GM04503 (cell line): ENCODE measurements at regions not wholly inside any gene's neighbourhood (a gene's known extent, or its start where the extent isn't known, plus 50 kb on each side); places are given as distances from the start of the nearest gene placed in this dataset.

ENCODE experiments used
- DNase-seq: peaks from one replicate; pipeline ENCODE4 v3.0.0-alpha.2; 2012; ENCODE audit warnings: low read depth

GRCh38 chr5:145708169-145708568, 127.0 kb downstream of the PRELID2 start:
- no peak for DNase-seq

DNA sequence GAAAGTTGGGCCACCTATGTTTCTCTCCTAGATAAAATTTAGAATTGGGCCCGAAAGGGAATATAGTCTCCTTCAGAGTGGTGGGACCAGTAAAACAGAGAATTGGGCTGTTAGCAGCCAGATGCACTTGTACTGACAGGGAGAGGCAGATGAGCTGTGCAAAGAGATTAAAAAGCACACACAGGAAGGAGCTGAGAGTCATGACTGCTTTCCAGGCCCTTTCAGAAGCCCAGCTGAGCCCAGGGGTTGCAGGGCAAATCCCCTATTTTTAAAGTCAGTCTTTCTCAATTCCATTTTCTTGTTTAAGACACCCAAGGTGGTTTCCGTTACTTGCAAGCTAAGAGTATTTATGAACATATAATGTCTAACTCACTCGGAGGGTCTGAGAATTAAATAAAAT, 130.4 kb downstream of the PRELID2 start:
- no peak for DNase-seq

- DNase-seq, result no peak
Observed at GRCh38 chr5:145703856-145704255, 131.3 kb downstream of the PRELID2 start.

DNA sequence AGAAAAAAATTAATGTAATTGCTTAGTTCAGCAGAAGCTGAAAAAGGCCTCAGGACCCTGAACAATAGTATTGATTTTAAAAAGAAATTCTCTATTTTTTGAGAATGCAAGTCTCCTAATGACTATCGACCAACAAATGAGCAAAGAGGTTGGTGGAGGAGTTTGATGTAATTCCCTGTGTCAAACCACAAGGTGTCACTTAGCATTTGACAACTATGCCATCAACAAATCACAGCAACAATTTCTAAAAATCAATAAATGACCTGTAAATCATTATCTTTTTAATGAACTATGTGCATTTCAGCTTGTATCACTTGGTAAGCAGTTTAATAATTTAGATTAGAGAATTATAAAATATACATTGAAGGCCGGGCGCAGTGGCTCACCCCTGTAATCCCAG, 133.7 kb downstream of the PRELID2 start:
- DNase-seq, result no peak

DNA sequence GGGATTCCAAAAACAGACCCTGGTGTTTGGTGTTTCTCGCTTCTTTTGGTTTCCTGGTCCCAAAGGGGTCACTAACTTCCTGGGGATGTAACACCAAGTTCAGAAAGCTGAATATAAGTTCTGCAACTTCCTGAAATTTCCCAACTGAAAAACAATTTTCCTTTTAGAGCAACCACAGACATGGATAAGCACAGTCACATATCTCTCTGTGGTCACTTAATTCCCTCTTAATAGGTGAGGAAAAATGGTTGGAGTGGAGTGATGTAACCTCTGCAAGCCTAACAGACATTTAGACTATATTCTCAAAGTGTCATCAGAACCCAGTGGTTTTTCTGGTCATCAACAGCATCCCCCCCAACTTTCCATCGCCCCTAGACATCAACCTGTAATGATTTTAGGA, 135.3 kb downstream of the PRELID2 start:
- DNase-seq, result no peak

DNA sequence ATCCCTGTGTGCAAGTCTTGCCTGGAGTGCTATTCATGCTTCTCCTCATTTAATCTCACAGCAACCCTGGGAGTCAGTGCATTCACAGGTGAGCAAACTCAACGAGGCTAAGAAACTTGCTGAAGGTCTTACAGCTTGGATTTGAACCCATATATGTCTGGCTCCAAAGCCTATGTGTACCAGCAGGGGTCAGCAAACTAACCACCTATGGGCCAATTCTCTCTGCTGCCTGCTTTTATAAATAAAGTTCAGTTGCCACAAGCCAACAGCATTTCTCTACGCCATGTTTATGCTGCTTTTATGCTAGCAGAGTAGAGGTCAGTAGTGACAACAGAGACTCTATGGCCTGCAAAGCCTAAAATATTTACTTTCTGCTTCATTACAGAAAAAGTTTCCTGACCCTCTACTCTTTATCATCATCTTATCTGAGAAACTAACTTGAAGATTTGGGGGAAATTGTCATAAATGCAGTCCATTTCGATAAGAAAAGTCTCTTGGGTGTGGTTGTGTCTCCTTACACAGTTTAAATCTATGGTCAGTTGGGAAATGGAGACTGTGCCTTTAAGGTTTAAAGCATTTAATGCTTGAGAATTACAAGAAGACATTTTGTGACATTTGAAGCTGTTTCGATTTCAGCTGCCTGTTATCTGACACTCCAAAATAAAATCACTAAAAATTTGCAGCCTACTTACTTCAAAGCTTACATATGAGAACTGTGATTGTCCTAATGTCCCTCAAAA, 137.7 kb downstream of the PRELID2 start:
- peak; percentile 4 for DNase-seq

GRCh38 chr5:145689235-145689634, 145.9 kb downstream of the PRELID2 start:
- DNase-seq, result no peak

DNA sequence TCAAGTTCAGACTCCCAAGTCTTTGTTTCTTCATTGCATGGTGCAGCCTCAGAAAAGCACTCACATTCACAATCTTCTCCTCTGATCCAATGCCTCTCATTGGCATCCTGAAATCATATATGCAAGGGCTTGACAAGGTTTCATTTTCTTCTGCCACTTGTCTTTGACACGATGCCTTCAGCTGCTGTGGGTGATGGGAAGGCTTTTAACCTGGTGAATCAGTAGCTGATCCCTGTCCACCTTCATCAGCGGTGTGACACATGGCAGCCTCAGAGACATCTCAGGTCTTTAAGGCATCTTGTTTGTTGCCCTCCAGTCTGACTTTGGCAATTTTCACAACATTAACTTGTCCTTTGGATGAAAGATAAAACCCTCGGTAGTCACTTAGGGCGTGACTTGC, 147.2 kb downstream of the PRELID2 start:
- no peak for DNase-seq

DNA sequence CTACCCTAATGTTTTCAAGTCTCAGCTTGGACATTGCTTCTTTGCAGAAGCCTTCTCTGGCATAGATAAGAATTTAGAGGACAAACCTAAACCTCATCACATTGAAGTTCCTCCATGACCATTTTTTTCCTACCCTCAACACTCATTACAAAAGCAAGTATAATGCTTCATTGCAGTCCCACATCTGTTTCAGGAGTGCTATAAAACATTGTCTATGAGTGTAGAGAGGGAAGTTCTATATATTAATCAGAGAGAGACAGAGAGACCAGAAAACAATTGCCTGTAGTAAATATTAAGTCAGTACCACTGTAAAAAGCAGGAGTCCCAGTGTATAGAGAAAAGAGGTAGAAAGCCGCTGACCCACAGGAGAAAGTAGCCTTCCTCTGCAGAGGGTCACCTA, 149.7 kb downstream of the PRELID2 start:
- no peak for DNase-seq

DNA sequence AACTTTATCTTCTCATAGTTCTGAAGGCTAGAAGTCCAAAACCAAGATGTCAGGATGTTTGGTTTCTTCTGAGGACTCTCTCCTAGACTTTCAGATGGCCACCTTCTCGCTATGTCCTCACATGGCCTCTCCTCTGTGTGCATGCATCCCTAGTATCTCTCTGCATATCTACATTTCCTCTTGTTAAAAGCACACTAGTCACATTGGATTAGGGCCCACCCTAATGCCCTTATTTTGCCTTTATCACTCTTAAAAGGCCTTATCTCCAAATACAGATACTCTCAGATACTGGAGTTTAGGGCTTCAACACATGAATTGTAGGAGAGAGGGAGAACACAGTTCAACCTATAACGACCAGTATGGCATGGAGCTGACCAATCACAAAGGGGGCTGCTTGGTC, 151.7 kb downstream of the PRELID2 start:
- no peak for DNase-seq

DNA sequence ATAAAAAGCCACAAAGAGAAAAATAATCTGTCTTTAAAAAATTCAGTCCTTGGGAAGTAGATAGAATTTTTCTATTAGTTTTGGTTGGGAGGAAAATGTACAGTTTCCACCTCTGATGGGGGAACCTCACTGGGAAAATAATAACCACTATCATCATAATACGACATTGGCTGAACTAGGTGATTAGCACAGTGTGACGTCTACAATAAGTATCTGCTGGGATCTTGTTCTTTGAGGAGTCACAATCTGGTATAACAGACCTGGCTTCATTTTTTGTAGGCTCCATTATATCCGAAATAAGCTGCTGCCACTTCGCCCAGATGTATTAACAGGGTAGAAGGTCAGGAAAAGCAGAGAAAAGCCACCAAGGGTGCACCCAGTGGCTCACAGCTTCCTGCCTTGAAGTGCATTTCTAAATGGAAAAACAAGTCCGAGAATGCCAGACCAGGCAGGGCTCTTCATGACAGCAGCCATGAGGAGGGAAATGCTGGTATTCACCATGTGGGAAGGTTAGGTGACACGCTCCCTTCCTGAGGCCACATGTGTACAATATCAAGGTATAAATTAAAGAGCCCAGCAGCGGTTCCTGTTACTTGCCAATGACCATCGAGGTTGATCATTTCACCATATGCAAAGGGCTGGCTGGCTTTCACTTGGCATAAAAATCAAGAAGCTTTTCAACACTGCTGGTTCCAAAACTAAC, 152.8 kb downstream of the PRELID2 start:
- no peak for DNase-seq

GRCh38 chr5:145681686-145682085, 153.5 kb downstream of the PRELID2 start:
- peak; percentile 17 for DNase-seq

DNA sequence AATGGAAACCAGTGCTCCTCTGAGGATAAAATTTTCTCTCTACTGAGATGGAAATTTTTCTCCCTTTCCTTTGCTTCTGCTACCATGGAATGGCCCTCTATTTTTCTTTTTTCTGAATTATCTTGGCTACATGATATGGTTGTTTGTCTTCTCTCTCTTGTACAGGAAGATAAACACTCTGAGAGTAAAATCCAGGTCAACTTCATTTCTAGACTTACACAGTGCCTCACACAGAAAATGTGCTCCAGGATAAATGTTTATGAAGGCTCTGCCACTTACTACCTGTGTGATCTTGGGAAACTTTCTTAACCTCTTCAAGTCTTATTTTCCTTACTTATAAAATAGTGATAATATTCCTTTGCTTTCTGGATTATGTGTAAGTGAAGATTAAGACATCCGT, 153.9 kb downstream of the PRELID2 start:
- DNase-seq, result no peak

DNA sequence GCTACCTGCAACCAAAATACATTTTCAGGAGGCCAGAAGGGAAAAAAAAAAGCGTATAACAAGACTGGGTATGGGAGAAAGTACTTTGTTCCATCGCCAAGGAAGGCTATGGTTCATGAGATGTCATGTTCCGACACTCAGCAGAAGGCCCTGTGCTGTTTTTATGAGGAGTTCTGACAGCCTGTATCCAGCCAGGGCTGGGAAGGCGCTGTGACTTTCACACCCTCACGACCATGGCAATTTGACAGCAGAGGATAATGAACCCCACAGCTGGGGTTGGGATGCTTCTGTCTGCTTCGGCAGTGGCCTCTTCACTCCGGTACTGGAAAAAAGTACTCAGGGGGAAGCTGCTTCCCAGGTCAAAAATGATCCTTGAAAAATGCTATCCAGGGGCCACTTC, 154.4 kb downstream of the PRELID2 start:
- DNase-seq, result no peak

- no peak for DNase-seq
Observed at GRCh38 chr5:145680169-145680568, 155.0 kb downstream of the PRELID2 start.

- no peak for DNase-seq
Observed at GRCh38 chr5:145678255-145678654, 156.9 kb downstream of the PRELID2 start.

DNA sequence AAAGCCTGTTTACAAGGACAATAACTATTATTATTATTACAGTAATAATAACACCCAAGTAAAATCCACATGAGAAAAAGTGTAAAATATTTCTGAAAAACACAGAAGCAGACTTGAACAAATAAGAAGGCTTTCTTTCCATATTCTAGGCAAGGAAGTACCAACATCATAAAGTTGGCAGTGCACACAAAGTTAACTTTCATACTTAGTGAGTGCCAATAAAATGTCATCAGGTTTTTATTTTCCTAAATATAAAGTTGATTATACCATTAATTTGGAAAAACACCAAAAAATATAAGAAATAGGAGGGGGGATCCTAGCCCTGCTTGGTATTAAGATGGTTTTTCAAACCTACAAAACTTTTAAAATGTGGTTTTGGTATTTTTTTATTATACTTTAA, 161.4 kb downstream of the PRELID2 start:
- no peak for DNase-seq

DNA sequence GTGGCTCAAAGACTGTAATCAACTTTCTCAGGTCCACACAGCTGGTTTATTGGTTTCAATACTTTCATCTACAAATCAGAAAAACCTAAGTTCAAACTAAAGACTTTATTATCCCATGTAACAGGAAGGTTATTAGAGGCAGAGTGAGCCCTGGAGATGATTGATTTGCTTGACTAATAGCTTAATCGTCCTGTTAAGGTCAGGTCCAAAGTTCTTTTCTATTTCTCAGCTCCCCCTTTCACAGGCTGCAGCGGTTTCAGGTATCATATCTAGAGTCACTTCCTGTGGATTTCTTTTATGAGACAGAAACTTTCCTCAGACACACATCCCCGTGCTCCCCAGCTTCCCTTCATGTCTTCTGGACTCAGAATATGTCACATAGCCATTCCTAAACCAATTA, 166.4 kb downstream of the PRELID2 start:
- no peak for DNase-seq

DNA sequence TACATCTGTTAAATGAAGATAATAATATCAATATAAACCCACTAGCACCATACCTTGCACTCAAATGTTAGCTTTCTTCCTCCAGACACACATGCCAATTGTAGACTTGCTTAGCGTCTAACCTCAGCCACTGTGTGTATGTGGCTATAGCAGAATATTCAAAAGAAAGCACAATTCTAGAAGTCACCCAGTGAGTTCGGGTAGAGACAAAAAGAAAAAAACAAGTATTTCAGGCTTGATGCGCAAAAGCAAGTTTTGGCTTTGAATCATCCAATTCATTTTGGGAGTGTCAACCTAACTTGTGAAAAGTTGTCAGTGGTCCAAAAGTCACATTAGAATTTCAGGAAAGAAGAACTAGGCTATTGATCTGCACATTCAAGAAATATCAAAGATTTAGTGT, 167.4 kb downstream of the PRELID2 start:
- no peak for DNase-seq

GRCh38 chr5:145666591-145666990, 168.6 kb downstream of the PRELID2 start:
- DNase-seq, result no peak

DNA sequence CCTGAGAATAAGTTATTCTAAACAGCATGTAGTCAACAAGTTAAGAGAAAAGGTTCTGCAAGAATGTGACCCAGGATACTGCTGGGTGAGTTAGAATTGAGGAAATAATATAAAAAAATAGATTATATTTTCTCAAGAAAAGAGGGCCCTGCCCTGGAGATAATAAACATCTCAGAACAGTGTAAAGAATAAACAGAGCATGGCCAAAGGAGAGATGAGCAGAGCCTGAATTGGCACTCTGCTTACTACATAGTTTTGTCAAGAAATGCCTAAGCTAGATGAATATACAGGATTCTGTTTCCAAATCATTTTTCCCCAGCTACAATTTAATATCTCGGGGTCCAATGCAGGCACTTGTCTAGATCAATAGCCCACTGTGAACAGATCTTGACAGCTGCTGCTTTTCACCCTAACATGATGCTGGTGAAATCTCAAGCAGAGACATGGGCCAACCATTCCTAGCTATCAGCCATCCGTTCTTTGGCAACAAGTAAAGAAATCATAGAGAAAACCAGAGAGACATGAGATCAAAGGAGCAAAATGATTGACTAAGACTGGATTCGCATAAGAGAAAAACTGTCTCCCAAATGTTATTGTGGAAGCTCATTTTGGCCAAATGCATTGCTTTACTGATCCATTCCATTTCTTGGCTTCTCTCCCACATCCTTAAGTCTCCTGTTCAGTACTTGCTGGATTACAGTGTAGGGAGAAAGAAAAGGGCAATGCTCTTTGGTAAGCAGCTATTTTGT, 173.2 kb downstream of the PRELID2 start:
- no peak for DNase-seq

GRCh38 chr5:145660897-145661640, 174.1 kb downstream of the PRELID2 start:
- peak; percentile 38 for DNase-seq
